HFFc6 (cell line): ENCODE measurements at regions not wholly inside any gene's neighbourhood (a gene's known extent, or its start where the extent isn't known, plus 50 kb on each side); places are given as distances from the start of the nearest gene placed in this dataset.

Experiments
- DNase-seq: peaks from one replicate; pipeline ENCODE4 v3.0.0-alpha.2; 2018
- H3K27ac Mint-ChIP-seq: 2 replicates; pipeline ENCODE4 v1.8.0; 2020; ENCODE audit warnings: mild to moderate bottlenecking, mixed read lengths
- H3K27me3 Mint-ChIP-seq: 2 replicates; pipeline ENCODE4 v1.8.0; 2021; ENCODE audit warnings: mild to moderate bottlenecking, moderate library complexity, mixed read lengths; ENCODE audit not compliant: insufficient read depth
- H3K36me3 Mint-ChIP-seq: 2 replicates; pipeline ENCODE4 v1.8.0; 2021; ENCODE audit warnings: low read depth, mixed read lengths
- H3K4me1 Mint-ChIP-seq: 2 replicates; pipeline ENCODE4 v1.8.0; 2020; ENCODE audit warnings: low read depth, mixed read lengths
- H3K4me3 Mint-ChIP-seq: 2 replicates; pipeline ENCODE4 v1.8.0; 2020; ENCODE audit warnings: mild to moderate bottlenecking, moderate library complexity, mixed read lengths
- H3K9me3 Mint-ChIP-seq: 2 replicates; pipeline ENCODE4 v1.8.0; 2020; ENCODE audit warnings: mild to moderate bottlenecking, mixed read lengths
- CTCF ChIP-seq: fragments of 200-600 bp; sonication (generic); IDR thresholded peaks from 2 replicates; pipeline ENCODE4 v1.5.0; 2021; ENCODE audit warnings: antibody characterized with exemption, mild to moderate bottlenecking

- Mint-ChIP-seq H3K27ac (no peak overlapping the region), H3K4me1 (peaks cover 19% of the 10 kb centered on the region)
- no peak for DNase-seq
Measured at GRCh38 chr16:86960266-86960665, 356.9 kb downstream of the C16orf95 start.

GRCh38 chr16:86961171-86961601 is 356.0 kb downstream of the C16orf95 start:
- Mint-ChIP-seq H3K9me3 (no peaks in the 10 kb centered on the region), H3K4me3 (peak overlapping the region; percentile 46), H3K36me3 (no peaks in the 10 kb centered on the region), H3K27ac (no peak overlapping the region), H3K4me1 (peaks cover 19% of the 10 kb centered on the region), H3K27me3 (peaks cover 57% of the 10 kb centered on the region)
- TF ChIP-seq CTCF = no peak
- DNase-seq = no peak

More at GRCh38 chr16:86960266-86960665, 356.9 kb downstream of the C16orf95 start:
- Mint-ChIP-seq H3K9me3 (no peaks in the 10 kb centered on the region), H3K4me3 (no peak overlapping the region; the same call in 1 of the 2 replicates), H3K27me3 (peaks cover 51% of the 10 kb centered on the region), H3K36me3 (no peaks in the 10 kb centered on the region)
- no peak for TF ChIP-seq CTCF

GRCh38 chr16:86962259-86962658 is 354.9 kb downstream of the C16orf95 start:
- no peak for DNase-seq
- no peaks in the 10 kb centered on the region for H3K36me3 Mint-ChIP-seq
- H3K4me3 Mint-ChIP-seq = no peak overlapping the region
- H3K9me3 Mint-ChIP-seq = no peaks in the 10 kb centered on the region
- H3K27me3 Mint-ChIP-seq = peaks cover 63% of the 10 kb centered on the region
- H3K4me1 Mint-ChIP-seq = peaks cover 19% of the 10 kb centered on the region
- no peak for TF ChIP-seq CTCF
- H3K27ac Mint-ChIP-seq = no peak overlapping the region

GRCh38 chr16:86962913-86963312 is 354.3 kb downstream of the C16orf95 start:
- peaks cover 68% of the 10 kb centered on the region for H3K27me3 Mint-ChIP-seq

GRCh38 chr16:86963600-86964575 is 353.3 kb downstream of the C16orf95 start:
- no peak for DNase-seq
- Mint-ChIP-seq H3K36me3 (no peaks in the 10 kb centered on the region), H3K27ac (no peak overlapping the region), H3K4me1 (peaks cover 19% of the 10 kb centered on the region), H3K27me3 (peaks cover 66% of the 10 kb centered on the region), H3K4me3 (no peak overlapping the region), H3K9me3 (no peaks in the 10 kb centered on the region)
- no peak for TF ChIP-seq CTCF

More at GRCh38 chr16:86962913-86963312, 354.3 kb downstream of the C16orf95 start:
- Mint-ChIP-seq H3K4me3 (no peak overlapping the region), H3K9me3 (no peaks in the 10 kb centered on the region), H3K36me3 (no peaks in the 10 kb centered on the region), H3K27ac (no peak overlapping the region), H3K4me1 (peaks cover 19% of the 10 kb centered on the region)
- no peak for DNase-seq
- no peak for TF ChIP-seq CTCF
